Neural cell (in vitro differentiated cells): ENCODE measurements at regions not wholly inside any gene's neighbourhood (a gene's known extent, or its start where the extent isn't known, plus 50 kb on each side); places are given as distances from the start of the nearest gene placed in this dataset.

Experiments used
- H2AFZ ChIP-seq: fragments of 200-600, 300-800 bp; sonication (generic), shearing (Covaris generic); 2 replicates; pipeline ENCODE4 v1.6.0; 2014; ENCODE audit warnings: low read depth, mild to moderate bottlenecking, antibody characterized with exemption, low read length, moderate library complexity
- H3F3A ChIP-seq: fragments of 200-600 bp; shearing (Covaris generic); 2 replicates; pipeline ENCODE4 v1.6.1; 2016; ENCODE audit warnings: mild to moderate bottlenecking, moderate library complexity, mixed read lengths, antibody characterized with exemption, low read length; ENCODE audit not compliant: insufficient read depth, poor library complexity, severe bottlenecking
- H3K27ac ChIP-seq: fragments of 200-600, 300-800 bp; sonication (generic), shearing (Covaris generic); 2 replicates; pipeline ENCODE4 v1.5.1; 2014; ENCODE audit warnings: mild to moderate bottlenecking, low read length, moderate library complexity
- H3K27me3 ChIP-seq: fragments of 300-800, 200-600 bp; sonication (generic), shearing (Covaris generic); 2 replicates; pipeline ENCODE4 v1.6.0; 2014; ENCODE audit warnings: mild to moderate bottlenecking, low read depth, low read length, moderate library complexity; ENCODE audit not compliant: insufficient read depth
- H3K36me3 ChIP-seq: fragments of 300-800, 200-600 bp; sonication (generic), shearing (Covaris generic); 2 replicates; pipeline ENCODE4 v1.5.1; 2014; ENCODE audit warnings: mild to moderate bottlenecking, antibody characterized with exemption, low read length, moderate library complexity; ENCODE audit not compliant: insufficient read depth
- H3K4me2 ChIP-seq: fragments of 300-800, 200-600 bp; sonication (generic), shearing (Covaris generic); 2 replicates; pipeline ENCODE4 v1.6.0; 2014; ENCODE audit warnings: mild to moderate bottlenecking, low read length
- H3K4me3 ChIP-seq: fragments of 300-800, 200-600 bp; sonication (generic), shearing (Covaris generic); 2 replicates; pipeline ENCODE4 v1.5.1; 2014; ENCODE audit warnings: mild to moderate bottlenecking, low read length, moderate library complexity
- H3K79me2 ChIP-seq: fragments of 200-600 bp; shearing (Covaris generic); replicated peaks from 2 replicates; pipeline ENCODE4 v1.6.0; 2014; ENCODE audit warnings: mild to moderate bottlenecking, low read length, moderate library complexity; ENCODE audit not compliant: insufficient read depth
- H3K9ac ChIP-seq: fragments of 300-800, 200-600 bp; sonication (generic), shearing (Covaris generic); 2 replicates; pipeline ENCODE4 v1.6.1; 2016; ENCODE audit warnings: mild to moderate bottlenecking, low read length, mixed read lengths
- H3K9me2 ChIP-seq: fragments of 200-600 bp; shearing (Covaris generic); 2 replicates; pipeline ENCODE4 v1.6.1; 2016; ENCODE audit warnings: mild to moderate bottlenecking, low read length, mixed read lengths; ENCODE audit not compliant: insufficient read depth
- H3K9me3 ChIP-seq: fragments of 200-600, 300-800 bp; sonication (generic), shearing (Covaris generic); 2 replicates; pipeline ENCODE4 v1.6.1; 2016; ENCODE audit warnings: mild to moderate bottlenecking, mixed run types, low read length, moderate library complexity, mixed read lengths
- H4K20me1 ChIP-seq: fragments of 200-600 bp; shearing (Covaris generic); 2 replicates; pipeline ENCODE4 v1.6.1; 2016; ENCODE audit warnings: mild to moderate bottlenecking, mixed run types; ENCODE audit not compliant: insufficient read depth
- EP300 ChIP-seq: fragments of 450-650 bp; conservative IDR thresholded peaks from 2 replicates; pipeline ENCODE4 v1.6.1; 2014; ENCODE audit warnings: antibody characterized with exemption, mild to moderate bottlenecking, moderate library complexity; ENCODE audit not compliant: poor library complexity, severe bottlenecking
- EZH2 ChIP-seq: fragments of 200-600, 300-800 bp; shearing (Covaris generic), sonication (generic); IDR thresholded peaks from 2 replicates; pipeline ENCODE4 v1.6.1; 2014; ENCODE audit warnings: antibody characterized with exemption, low read length, borderline replicate concordance, mild to moderate bottlenecking; ENCODE audit not compliant: insufficient read depth, poor library complexity, severe bottlenecking
- MXI1 ChIP-seq: fragments of 450-650 bp; conservative IDR thresholded peaks from 2 replicates; pipeline ENCODE4 v1.6.1; 2014; ENCODE audit warnings: antibody characterized with exemption, mild to moderate bottlenecking; ENCODE audit not compliant: poor library complexity, severe bottlenecking
- POLR2AphosphoS5 ChIP-seq: IDR thresholded peaks from 2 replicates; pipeline ENCODE4 v1.6.1; 2012
- RAD21 ChIP-seq: fragments of 450-650 bp; conservative IDR thresholded peaks from 2 replicates; pipeline ENCODE4 v1.6.1; 2014; ENCODE audit warnings: antibody characterized with exemption, mild to moderate bottlenecking, moderate library complexity
- SMC3 ChIP-seq: fragments of 450-650 bp; conservative IDR thresholded peaks from 2 replicates; pipeline ENCODE4 v1.6.1; 2014; ENCODE audit warnings: antibody characterized with exemption, mild to moderate bottlenecking, moderate library complexity; ENCODE audit not compliant: poor library complexity
- TAF1 ChIP-seq: IDR thresholded peaks from 2 replicates; pipeline ENCODE4 v1.6.1; 2012; ENCODE audit warnings: low read depth
- TF ChIP-seq, protein P1 (sequence below): fragments of 450-650 bp; IDR thresholded peaks from 2 replicates; pipeline ENCODE4 v1.5.1; 2014; ENCODE audit warnings: antibody characterized with exemption, mild to moderate bottlenecking, moderate library complexity; ENCODE audit not compliant: poor library complexity, severe bottlenecking
- TF ChIP-seq, protein P2 (sequence below): IDR thresholded peaks from 2 replicates; pipeline ENCODE4 v1.6.1; 2012; ENCODE audit warnings: borderline replicate concordance

- Histone ChIP-seq H3K9me2 (no peaks in the 10 kb centered on the region), H3K9ac (no peak overlapping the region), H3K36me3 (no peaks in the 10 kb centered on the region), H3K79me2 (no peaks in the 10 kb centered on the region), H3K9me3 (no peaks in the 10 kb centered on the region), H2AFZ (no peak overlapping the region), H3K4me3 (no peak overlapping the region), H4K20me1 (no peaks in the 10 kb centered on the region), H3K27ac (no peak overlapping the region), H3K27me3 (no peaks in the 10 kb centered on the region), H3F3A (no peaks in the 10 kb centered on the region), H3K4me2 (no peak overlapping the region)
- TF ChIP-seq EZH2: no peak
- no peak for TF ChIP-seq MXI1
- TF ChIP-seq TAF1: no peak
- TF ChIP-seq, protein P1, sequence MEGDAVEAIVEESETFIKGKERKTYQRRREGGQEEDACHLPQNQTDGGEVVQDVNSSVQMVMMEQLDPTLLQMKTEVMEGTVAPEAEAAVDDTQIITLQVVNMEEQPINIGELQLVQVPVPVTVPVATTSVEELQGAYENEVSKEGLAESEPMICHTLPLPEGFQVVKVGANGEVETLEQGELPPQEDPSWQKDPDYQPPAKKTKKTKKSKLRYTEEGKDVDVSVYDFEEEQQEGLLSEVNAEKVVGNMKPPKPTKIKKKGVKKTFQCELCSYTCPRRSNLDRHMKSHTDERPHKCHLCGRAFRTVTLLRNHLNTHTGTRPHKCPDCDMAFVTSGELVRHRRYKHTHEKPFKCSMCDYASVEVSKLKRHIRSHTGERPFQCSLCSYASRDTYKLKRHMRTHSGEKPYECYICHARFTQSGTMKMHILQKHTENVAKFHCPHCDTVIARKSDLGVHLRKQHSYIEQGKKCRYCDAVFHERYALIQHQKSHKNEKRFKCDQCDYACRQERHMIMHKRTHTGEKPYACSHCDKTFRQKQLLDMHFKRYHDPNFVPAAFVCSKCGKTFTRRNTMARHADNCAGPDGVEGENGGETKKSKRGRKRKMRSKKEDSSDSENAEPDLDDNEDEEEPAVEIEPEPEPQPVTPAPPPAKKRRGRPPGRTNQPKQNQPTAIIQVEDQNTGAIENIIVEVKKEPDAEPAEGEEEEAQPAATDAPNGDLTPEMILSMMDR: no peak
- TF ChIP-seq RAD21: no peak
- no peak for TF ChIP-seq SMC3
Observed at GRCh38 chrX:8067754-8068462, 103.2 kb downstream of the VCX2 start.

DNA sequence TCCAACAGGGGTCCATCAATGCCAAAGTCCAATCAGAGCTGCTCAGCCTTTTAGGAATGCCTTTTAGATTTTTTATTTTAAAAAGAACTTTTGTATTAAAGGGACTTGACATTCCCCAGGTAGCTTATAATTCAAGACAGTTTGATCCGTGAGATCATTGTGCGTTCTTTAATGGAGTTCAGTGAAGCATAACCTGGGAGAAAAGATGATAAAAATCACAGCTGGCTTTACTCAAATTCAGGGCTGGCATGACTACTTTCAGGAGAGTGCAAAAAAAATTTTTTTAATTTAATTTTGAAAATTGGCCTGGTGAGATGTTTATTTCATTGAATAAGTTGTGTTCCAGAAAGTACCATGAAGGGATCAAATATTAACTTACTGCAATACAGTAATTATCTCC is 118.2 kb downstream of the VCX2 start:
- no peaks in the 10 kb centered on the region for H3K27me3 ChIP-seq
- H3K79me2 ChIP-seq: no peaks in the 10 kb centered on the region
- H3K27ac ChIP-seq: no peak overlapping the region
- H3K9me2 ChIP-seq: no peaks in the 10 kb centered on the region
- no peaks in the 10 kb centered on the region for H3K36me3 ChIP-seq
- no peaks in the 10 kb centered on the region for H3F3A ChIP-seq
- H3K4me3 ChIP-seq: no peak overlapping the region
- no peak overlapping the region for H2AFZ ChIP-seq
- no peaks in the 10 kb centered on the region for H4K20me1 ChIP-seq
- no peaks in the 10 kb centered on the region for H3K9me3 ChIP-seq
- TF ChIP-seq SMC3 (no peak), RAD21 (no peak), POLR2AphosphoS5 (no peak), TAF1 (no peak), EP300 (no peak), MXI1 (no peak), EZH2 (no peak)
- TF ChIP-seq, protein P1: no peak
- TF ChIP-seq, protein P2, sequence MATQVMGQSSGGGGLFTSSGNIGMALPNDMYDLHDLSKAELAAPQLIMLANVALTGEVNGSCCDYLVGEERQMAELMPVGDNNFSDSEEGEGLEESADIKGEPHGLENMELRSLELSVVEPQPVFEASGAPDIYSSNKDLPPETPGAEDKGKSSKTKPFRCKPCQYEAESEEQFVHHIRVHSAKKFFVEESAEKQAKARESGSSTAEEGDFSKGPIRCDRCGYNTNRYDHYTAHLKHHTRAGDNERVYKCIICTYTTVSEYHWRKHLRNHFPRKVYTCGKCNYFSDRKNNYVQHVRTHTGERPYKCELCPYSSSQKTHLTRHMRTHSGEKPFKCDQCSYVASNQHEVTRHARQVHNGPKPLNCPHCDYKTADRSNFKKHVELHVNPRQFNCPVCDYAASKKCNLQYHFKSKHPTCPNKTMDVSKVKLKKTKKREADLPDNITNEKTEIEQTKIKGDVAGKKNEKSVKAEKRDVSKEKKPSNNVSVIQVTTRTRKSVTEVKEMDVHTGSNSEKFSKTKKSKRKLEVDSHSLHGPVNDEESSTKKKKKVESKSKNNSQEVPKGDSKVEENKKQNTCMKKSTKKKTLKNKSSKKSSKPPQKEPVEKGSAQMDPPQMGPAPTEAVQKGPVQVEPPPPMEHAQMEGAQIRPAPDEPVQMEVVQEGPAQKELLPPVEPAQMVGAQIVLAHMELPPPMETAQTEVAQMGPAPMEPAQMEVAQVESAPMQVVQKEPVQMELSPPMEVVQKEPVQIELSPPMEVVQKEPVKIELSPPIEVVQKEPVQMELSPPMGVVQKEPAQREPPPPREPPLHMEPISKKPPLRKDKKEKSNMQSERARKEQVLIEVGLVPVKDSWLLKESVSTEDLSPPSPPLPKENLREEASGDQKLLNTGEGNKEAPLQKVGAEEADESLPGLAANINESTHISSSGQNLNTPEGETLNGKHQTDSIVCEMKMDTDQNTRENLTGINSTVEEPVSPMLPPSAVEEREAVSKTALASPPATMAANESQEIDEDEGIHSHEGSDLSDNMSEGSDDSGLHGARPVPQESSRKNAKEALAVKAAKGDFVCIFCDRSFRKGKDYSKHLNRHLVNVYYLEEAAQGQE: no peak
- H3K9ac ChIP-seq: no peak overlapping the region
- no peak overlapping the region for H3K4me2 ChIP-seq
